ENCODE measurements at regions not wholly inside any gene's neighbourhood (a gene's known extent, or its start where the extent isn't known, plus 50 kb on each side); places are given as distances from the start of the nearest gene placed in this dataset.
A peak's percentile ranks its signal among the peaks of the same experiment; 100 is the strongest.
"Not testable (repeated sequence)": the region's sequence is repeated elsewhere in the genome, so short reads cannot be mapped to it uniquely, and the experiment has no call there.

- peak; percentile 55 for DNase-seq (ENCODE audit: low spot score)
Observed at GRCh38 chr1:221878134-221878533, 136.2 kb upstream of the DUSP10 start.

GRCh38 chr1:221877311-221877710 lies 135.4 kb upstream of the DUSP10 start:
- DNase-seq (ENCODE audit: low spot score): no peak

- no peak for DNase-seq (ENCODE audit: low spot score)
Observed at GRCh38 chr1:221875004-221875330, 133.1 kb upstream of the DUSP10 start.

- DNase-seq (ENCODE audit: low spot score): no peak
Observed at GRCh38 chr1:221874285-221875003, 132.6 kb upstream of the DUSP10 start.

- no peak for DNase-seq (ENCODE audit: low spot score)
Observed at GRCh38 chr1:221873673-221874072, 131.8 kb upstream of the DUSP10 start.

- no peak for DNase-seq (ENCODE audit: low spot score)
Observed at GRCh38 chr1:221871056-221871455, 129.2 kb upstream of the DUSP10 start.

GRCh38 chr1:221869779-221870178 lies 127.9 kb upstream of the DUSP10 start:
- DNase-seq (ENCODE audit: low spot score): no peak

- no peak for DNase-seq (ENCODE audit: low spot score)
Observed at GRCh38 chr1:221868593-221869303, 126.9 kb upstream of the DUSP10 start.

GRCh38 chr1:221867003-221867402 lies 125.1 kb upstream of the DUSP10 start:
- no peak for DNase-seq (ENCODE audit: low spot score)

- no peak for DNase-seq (ENCODE audit: low spot score)
Observed at GRCh38 chr1:221865808-221866207, 123.9 kb upstream of the DUSP10 start.

GRCh38 chr1:221863635-221864034 lies 121.7 kb upstream of the DUSP10 start:
- no peak for DNase-seq (ENCODE audit: low spot score)

- no peak for DNase-seq (ENCODE audit: low spot score)
Observed at GRCh38 chr1:221862971-221863370, 121.1 kb upstream of the DUSP10 start.

- DNase-seq (ENCODE audit: low spot score): no peak
Observed at GRCh38 chr1:221858818-221859611, 117.1 kb upstream of the DUSP10 start.

- DNase-seq (ENCODE audit: low spot score): not testable (repeated sequence)
Observed at GRCh38 chr1:221857094-221857444, 115.2 kb upstream of the DUSP10 start.

GRCh38 chr1:221856228-221857093 lies 114.6 kb upstream of the DUSP10 start:
- DNase-seq (ENCODE audit: low spot score): no peak

GRCh38 chr1:221855156-221855555 lies 113.3 kb upstream of the DUSP10 start:
- DNase-seq (ENCODE audit: low spot score): no peak

GRCh38 chr1:221851336-221851735 lies 109.4 kb upstream of the DUSP10 start:
- no peak for DNase-seq (ENCODE audit: low spot score)

- DNase-seq (ENCODE audit: low spot score): no peak
Observed at GRCh38 chr1:221850470-221851187, 108.7 kb upstream of the DUSP10 start.

GRCh38 chr1:221849897-221850296 lies 108.0 kb upstream of the DUSP10 start:
- no peak for DNase-seq (ENCODE audit: low spot score)

- no peak for DNase-seq (ENCODE audit: low spot score)
Observed at GRCh38 chr1:221849110-221849509, 107.2 kb upstream of the DUSP10 start.

GRCh38 chr1:221847676-221848075 lies 105.8 kb upstream of the DUSP10 start:
- no peak for DNase-seq (ENCODE audit: low spot score)
